ENCODE measurements at regions not wholly inside any gene's neighbourhood (a gene's known extent, or its start where the extent isn't known, plus 50 kb on each side); places are given as distances from the start of the nearest gene placed in this dataset.

GRCh38 chr2:35415282-35415681 is 940.3 kb upstream of the CRIM1 start:
- POLR2A ChIA-PET, result no interaction called here
- CTCF ChIA-PET, result no interaction called here

- CTCF ChIA-PET, result no interaction called here
Measured at GRCh38 chr2:35410431-35411061, 945.0 kb upstream of the CRIM1 start.

GRCh38 chr2:35409762-35410161 is 945.8 kb upstream of the CRIM1 start:
- ChIA-PET CTCF (no interaction called here), POLR2A (no interaction called here)

More at GRCh38 chr2:35410431-35411061, 945.0 kb upstream of the CRIM1 start:
- POLR2A ChIA-PET, result no interaction called here

GRCh38 chr2:35408320-35408719 is 947.3 kb upstream of the CRIM1 start:
- ChIA-PET CTCF (no interaction called here), POLR2A (no interaction called here)

- POLR2A ChIA-PET, result no interaction called here
- CTCF ChIA-PET, result no interaction called here
Measured at GRCh38 chr2:35391736-35392442, 963.7 kb upstream of the CRIM1 start.

GRCh38 chr2:35378791-35379190 is 976.8 kb upstream of the CRIM1 start:
- ChIA-PET POLR2A (no interaction called here), CTCF (no interaction called here)

GRCh38 chr2:35374845-35375244 is 980.7 kb upstream of the CRIM1 start:
- ChIA-PET POLR2A (no interaction called here), CTCF (no interaction called here)

GRCh38 chr2:35365859-35366258 is 989.7 kb upstream of the CRIM1 start:
- POLR2A ChIA-PET, result no interaction called here
- CTCF ChIA-PET, result no interaction called here

- CTCF ChIA-PET, result no interaction called here
- POLR2A ChIA-PET, result no interaction called here
Measured at GRCh38 chr2:35356332-35356731, 999.2 kb upstream of the CRIM1 start.

GRCh38 chr2:35355056-35355455 is 1000.5 kb upstream of the CRIM1 start:
- CTCF ChIA-PET, result no interaction called here
- POLR2A ChIA-PET, result no interaction called here

GRCh38 chr2:35347561-35347960 is 1008.0 kb upstream of the CRIM1 start:
- ChIA-PET POLR2A (no interaction called here), CTCF (no interaction called here)

GRCh38 chr2:35343135-35343534 is 1012.4 kb upstream of the CRIM1 start:
- ChIA-PET CTCF (no interaction called here), POLR2A (no interaction called here)

GRCh38 chr2:35339211-35339610 is 1016.4 kb upstream of the CRIM1 start:
- POLR2A ChIA-PET, result no interaction called here
- CTCF ChIA-PET, result no interaction called here

GRCh38 chr2:35337922-35338321 is 1017.7 kb upstream of the CRIM1 start:
- ChIA-PET POLR2A (no interaction called here), CTCF (no interaction called here)

GRCh38 chr2:35314049-35314448 is 1041.5 kb upstream of the CRIM1 start:
- ChIA-PET POLR2A (no interaction called here), CTCF (no interaction called here)

- CTCF ChIA-PET, result no interaction called here
- POLR2A ChIA-PET, result no interaction called here
Measured at GRCh38 chr2:35301369-35301768, 1054.2 kb upstream of the CRIM1 start.

- ChIA-PET CTCF (no interaction called here), POLR2A (no interaction called here)
Measured at GRCh38 chr2:35298493-35298892, 1057.1 kb upstream of the CRIM1 start.

- ChIA-PET POLR2A (no interaction called here), CTCF (no interaction called here)
Measured at GRCh38 chr2:35297403-35297802, 1058.2 kb upstream of the CRIM1 start.

- ChIA-PET CTCF (no interaction called here), POLR2A (no interaction called here)
Measured at GRCh38 chr2:35294636-35295263, 1060.8 kb upstream of the CRIM1 start.

GRCh38 chr2:35293261-35293660 is 1062.3 kb upstream of the CRIM1 start:
- ChIA-PET CTCF (no interaction called here), POLR2A (no interaction called here)

GRCh38 chr2:35292199-35292598 is 1063.4 kb upstream of the CRIM1 start:
- ChIA-PET CTCF (no interaction called here), POLR2A (no interaction called here)

GRCh38 chr2:35281702-35282101 is 1073.9 kb upstream of the CRIM1 start:
- ChIA-PET CTCF (no interaction called here), POLR2A (no interaction called here)
